ENCODE measurements at regions not wholly inside any gene's neighbourhood (a gene's known extent, or its start where the extent isn't known, plus 50 kb on each side); places are given as distances from the start of the nearest gene placed in this dataset.

GRCh38 chr2:2579814-2580213 lies 248.7 kb upstream of the MYT1L start:
- TF ChIP-seq CTCF (IDR thresholded peaks at IDR 0.05), result no peak
- no peak for TF ChIP-seq EZH2 (IDR thresholded peaks at IDR 0.05; ENCODE audit: borderline replicate concordance, insufficient read depth, low read depth, low read length, poor library complexity, severe bottlenecking)
